HG03135 (cell line): ENCODE measurements at regions not wholly inside any gene's neighbourhood (a gene's known extent, or its start where the extent isn't known, plus 50 kb on each side); places are given as distances from the start of the nearest gene placed in this dataset.

Experiments
- ATAC-seq: cut with Tn5 transposase; IDR thresholded peaks from one replicate; pipeline ENCODE4 v1.9.1; 2021; ENCODE audit warnings: mild to moderate bottlenecking, moderate library complexity; ENCODE audit not compliant: unreplicated experiment

- no peak for ATAC-seq
These were observed 1494.0 kb upstream of the TMEM132C start for GRCh38 chr12:126773012-126773411.

- no peak for ATAC-seq
These were observed 1493.5 kb upstream of the TMEM132C start for GRCh38 chr12:126773491-126773890.

GRCh38 chr12:126776026-126776655, 1490.8 kb upstream of the TMEM132C start:
- ATAC-seq, result no peak

GRCh38 chr12:126780343-126780742, 1486.6 kb upstream of the TMEM132C start:
- ATAC-seq, result no peak

- ATAC-seq, result no peak
These were observed 1485.4 kb upstream of the TMEM132C start for GRCh38 chr12:126781593-126781992.

- ATAC-seq, result no peak
These were observed 1484.9 kb upstream of the TMEM132C start for GRCh38 chr12:126782083-126782482.

GRCh38 chr12:126784328-126784921, 1482.5 kb upstream of the TMEM132C start:
- no peak for ATAC-seq

- ATAC-seq, result no peak
These were observed 1477.0 kb upstream of the TMEM132C start for GRCh38 chr12:126789963-126790362.

- ATAC-seq, result no peak
These were observed 1475.8 kb upstream of the TMEM132C start for GRCh38 chr12:126791122-126791521.

GRCh38 chr12:126792411-126792810, 1474.6 kb upstream of the TMEM132C start:
- ATAC-seq, result no peak

GRCh38 chr12:126797525-126797924, 1469.4 kb upstream of the TMEM132C start:
- ATAC-seq, result no peak

GRCh38 chr12:126798449-126798848, 1468.5 kb upstream of the TMEM132C start:
- ATAC-seq, result no peak

- ATAC-seq, result no peak
These were observed 1459.6 kb upstream of the TMEM132C start for GRCh38 chr12:126807312-126807865.

GRCh38 chr12:126811391-126811790, 1455.6 kb upstream of the TMEM132C start:
- no peak for ATAC-seq

GRCh38 chr12:126819554-126819953, 1447.4 kb upstream of the TMEM132C start:
- no peak for ATAC-seq

GRCh38 chr12:126830778-126831680, 1435.9 kb upstream of the TMEM132C start:
- no peak for ATAC-seq

GRCh38 chr12:126837697-126838096, 1429.3 kb upstream of the TMEM132C start:
- no peak for ATAC-seq

- ATAC-seq, result no peak
These were observed 1422.9 kb upstream of the TMEM132C start for GRCh38 chr12:126843915-126844669.

GRCh38 chr12:126847005-126847629, 1419.9 kb upstream of the TMEM132C start:
- no peak for ATAC-seq

- ATAC-seq, result no peak
These were observed 1411.2 kb upstream of the TMEM132C start for GRCh38 chr12:126855768-126856167.
